GM21447 (cell line): ENCODE measurements at regions not wholly inside any gene's neighbourhood (a gene's known extent, or its start where the extent isn't known, plus 50 kb on each side); places are given as distances from the start of the nearest gene placed in this dataset.
"Not testable (repeated sequence)": the region's sequence is repeated elsewhere in the genome, so short reads cannot be mapped to it uniquely, and the experiment has no call there.

ENCODE experiments used
- ATAC-seq: cut with Tn5 transposase; IDR thresholded peaks from one replicate; pipeline ENCODE4 v1.9.1; 2021; ENCODE audit not compliant: unreplicated experiment

DNA sequence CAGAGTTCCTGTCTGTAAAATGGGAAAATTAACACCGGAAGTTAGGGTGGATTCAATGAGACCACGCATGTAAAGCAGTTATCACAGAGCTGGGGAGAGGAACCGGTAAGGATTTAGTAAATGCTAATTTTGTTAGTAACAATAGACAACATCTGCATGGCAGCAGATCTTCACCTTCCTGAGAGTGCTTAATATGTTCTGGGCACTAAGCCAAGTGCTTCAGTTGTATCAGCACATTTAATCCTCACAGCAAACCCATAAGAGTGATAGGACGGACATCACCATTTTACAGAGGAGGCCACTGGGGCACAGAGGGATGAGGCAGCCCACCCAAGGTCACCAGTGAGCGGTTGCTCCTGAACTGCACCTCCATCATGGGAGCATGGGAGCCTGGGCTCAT lies 189.4 kb downstream of the WNT5A start:
- no peak for ATAC-seq

DNA sequence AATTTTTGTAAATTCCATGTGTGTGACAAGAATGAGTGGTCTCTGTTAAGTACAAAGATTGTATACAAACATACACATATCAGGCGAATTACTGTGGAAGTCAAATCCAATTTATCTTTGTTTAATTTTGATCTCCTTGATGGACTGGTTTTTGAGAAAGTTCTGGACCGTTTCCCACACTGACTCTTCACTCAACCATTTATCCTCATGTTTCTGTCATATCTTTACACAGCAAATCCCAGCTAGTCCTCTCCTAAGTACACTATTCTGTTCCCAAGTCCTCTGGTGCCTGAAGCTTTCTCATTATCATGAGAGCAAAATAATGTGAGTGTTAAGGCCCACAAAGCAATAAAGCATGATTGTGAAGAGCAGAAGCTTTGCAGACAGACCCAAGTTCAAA lies 189.9 kb downstream of the WNT5A start:
- ATAC-seq = no peak

DNA sequence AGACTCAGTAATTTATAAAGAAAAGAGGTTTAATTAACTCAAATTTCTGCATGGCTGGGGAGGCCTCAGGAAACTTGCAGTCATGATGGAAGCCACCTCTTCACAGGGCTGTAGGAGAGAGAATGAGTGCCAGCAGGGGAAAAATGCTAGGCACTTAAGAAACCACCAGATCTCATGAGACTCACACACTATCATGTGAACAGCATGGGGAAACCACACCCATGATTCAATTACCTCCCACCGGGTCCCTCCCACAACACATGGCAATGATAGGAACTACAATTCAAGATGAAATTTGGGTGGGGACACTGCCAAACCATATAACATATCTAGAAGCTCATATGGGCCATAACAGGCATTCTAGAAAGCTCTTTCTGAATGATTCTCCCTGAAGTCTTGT lies 190.3 kb downstream of the WNT5A start:
- ATAC-seq = no peak

DNA sequence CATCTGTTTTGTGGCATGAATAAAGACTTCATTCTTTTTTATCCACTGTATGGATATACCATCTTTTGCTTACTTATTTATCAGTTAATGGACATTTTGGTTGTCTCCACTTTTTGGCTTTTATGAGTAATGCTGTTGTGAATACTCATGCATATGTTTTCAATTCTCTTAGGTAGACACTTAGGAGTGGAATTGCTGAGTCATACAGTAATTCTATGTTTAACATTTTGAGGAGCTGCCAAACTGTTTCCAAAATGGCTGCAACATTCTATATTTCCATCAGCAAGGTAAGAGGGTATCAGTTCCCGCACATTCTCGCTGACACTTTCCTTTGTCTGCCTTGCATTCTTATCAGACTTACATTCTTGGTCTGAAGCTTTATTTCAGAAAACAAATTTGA lies 191.1 kb downstream of the WNT5A start:
- no peak for ATAC-seq

DNA sequence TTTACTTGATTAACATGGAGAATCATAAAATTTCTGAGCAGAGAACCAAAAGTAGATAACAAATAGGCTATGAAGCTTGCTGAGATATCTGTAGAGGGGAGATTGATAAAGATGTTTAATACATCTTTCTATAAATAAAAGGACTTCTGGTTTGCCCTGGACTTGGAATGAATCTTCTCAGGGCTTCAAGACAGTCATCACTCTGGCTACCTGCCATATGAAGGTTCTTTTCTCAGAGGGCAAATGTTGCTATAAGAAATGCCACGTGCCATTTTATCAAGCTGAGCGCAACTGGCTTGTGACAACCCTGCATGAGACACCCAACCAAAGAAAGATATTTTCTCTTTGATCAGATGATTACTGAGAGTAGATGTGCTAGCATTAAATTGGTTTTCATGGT lies 192.5 kb downstream of the WNT5A start:
- no peak for ATAC-seq

DNA sequence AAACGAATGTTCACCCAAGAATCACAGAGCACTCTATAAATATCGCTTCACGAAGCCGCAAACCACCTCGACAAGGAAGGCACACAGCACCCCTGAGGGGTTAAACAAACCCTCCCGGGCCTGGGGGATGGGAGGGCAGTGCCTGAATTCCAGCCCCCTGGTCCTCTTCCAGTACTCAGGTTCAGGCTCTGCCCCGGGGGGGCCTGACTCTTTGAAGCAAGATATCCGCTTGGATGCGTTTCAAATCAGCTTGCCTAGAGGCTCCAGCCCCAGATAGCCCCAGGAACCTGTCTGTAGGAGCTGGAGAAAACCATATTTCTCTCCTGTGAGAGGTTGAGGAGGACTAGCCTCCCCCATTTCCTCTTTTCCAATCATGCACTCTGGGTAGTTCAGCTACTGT lies 194.7 kb downstream of the WNT5A start:
- no peak for ATAC-seq

DNA sequence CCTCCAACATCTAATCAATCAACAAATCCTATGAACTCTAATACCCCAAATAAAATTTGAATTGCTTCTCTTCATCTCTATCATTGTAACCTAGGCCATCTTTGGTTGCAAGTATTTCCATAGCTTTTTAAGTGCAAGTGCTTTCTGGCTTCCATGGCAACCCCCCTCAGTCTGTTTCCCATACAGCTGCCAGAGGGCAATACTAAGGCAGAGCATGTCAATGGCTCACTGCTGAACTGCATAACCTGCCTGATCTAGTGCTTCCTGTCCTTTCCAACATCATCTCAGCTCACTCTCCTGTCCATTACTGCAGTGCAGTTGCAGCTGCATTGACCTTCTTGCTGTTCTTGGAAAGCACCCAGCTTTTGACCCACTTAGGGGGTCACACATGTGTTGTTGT lies 198.4 kb downstream of the WNT5A start:
- no peak for ATAC-seq

DNA sequence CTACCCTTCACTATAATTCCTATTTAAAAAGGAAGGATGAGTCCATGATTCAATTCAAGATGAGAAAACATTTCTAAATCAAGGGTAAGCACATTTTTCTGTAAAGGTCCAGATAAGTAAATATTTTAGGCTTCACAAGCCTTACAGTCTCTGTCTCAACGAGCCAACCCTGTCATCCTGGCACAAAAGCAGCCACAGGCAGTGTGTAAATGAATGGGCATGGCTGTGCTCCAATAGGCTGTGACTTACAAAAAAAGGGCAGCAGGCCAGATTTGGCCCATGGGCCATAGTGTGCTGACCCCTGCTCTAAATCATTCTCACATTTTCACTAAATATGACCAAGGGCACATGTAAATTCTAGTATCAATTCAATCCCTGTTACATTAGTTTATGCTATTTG lies 200.4 kb downstream of the WNT5A start:
- ATAC-seq = no peak

DNA sequence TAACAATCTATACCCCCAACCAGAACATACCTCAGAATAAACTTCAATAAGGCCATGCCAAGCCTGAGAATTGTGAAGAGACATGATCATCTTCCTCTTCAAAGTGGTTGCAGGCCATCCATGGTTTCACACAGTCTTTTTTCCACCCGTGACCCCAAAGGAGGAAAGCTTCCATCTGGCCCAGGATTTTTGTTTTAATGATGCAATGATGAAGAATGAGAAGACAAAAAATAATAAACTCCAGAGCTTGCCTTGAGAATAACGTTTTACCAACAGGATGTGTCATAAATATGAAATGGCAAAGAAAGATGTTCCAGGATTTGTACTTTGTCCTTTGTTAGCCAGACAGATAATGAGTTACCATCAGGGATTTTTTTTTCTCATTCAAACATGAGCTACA lies 201.9 kb downstream of the WNT5A start:
- ATAC-seq = no peak

DNA sequence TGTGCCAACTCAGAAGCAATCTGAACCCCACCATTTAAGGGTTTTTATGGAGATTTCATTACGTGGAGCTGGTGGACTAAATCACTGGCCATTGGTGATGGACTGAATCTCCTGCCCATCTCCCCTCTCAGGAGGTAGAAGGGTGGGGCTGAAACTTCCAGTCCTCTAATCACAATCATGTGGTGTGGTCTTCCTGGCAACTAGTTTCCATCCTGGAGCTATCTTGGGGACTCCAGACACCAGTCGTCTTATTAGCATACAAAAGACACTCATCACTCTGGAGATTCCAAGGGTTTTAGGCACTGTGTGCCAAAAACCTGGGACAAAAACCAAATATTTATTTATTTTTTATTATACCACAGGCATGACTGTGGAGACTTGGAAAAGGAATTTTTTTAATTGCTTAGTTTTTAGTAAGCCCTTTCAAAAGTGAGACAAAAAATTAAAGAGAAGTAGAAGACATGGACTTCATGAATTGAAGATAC lies 203.6 kb downstream of the WNT5A start:
- no peak for ATAC-seq

DNA sequence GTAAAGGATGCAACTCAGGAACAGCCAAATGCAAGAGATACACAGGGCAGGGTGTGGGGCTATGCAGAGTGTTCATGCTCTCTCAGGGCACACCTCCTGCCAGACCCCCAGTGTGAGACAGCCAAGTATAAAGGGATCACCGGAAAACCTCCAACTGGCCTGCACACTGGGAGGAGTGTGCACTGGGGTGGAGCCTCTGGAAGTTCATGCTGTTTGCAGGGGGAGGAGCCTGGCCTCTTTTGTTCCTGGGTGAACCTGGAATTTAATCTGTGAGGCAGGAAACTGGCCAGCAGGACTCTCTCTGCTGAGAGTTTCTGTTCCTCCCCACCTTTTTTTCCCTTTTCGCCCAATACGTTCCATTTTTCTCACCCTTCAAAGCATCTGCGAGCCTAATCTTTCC lies 204.1 kb downstream of the WNT5A start:
- ATAC-seq = no peak

DNA sequence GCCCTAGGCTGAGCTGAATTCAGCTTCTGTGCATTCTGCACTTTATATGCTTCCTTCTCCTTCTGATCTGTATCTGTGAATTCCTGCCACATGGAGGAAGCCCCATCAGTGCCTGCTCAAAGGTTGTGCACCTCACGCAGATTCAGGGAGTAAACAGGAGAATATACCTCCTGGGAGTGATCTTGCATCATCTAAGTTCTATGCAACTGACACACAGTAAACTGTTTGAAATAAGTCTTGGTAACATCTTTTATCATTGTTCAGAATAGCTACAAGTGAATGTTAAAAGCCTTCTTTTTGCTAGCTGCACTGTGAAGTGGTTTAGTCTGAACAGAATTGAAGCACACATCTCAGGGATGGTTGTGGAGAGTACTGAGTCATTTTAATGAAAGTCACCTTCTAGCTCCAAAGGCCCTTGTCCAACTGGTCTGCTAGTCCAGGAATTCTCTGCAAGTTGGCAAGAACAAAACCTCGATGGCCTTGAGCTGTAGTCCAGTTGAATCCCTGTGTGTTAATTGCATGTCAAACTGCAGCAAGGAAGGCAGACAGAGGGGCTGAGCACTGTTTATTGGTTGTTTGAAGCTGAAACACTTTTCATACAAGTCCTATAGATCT lies 215.0 kb downstream of the WNT5A start:
- ATAC-seq = no peak

DNA sequence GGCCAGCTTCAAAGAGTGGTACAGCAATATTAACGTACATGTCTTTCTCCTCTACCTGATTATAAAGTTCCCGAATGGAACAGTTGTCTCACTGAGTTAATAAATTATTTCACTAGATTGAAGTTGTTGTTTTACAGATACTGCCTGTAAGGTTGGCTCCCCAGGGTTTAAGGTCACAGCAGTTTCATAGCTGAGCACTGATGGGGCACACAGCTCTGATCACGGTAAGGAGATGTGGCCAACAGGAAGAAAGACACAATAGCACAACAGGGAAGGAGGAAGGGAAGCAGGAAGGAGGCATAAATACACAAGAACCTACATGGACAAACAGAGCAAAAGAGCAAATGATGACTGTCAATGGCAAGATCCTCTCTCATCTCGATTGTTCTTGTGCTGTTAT lies 215.6 kb downstream of the WNT5A start:
- ATAC-seq = no peak

DNA sequence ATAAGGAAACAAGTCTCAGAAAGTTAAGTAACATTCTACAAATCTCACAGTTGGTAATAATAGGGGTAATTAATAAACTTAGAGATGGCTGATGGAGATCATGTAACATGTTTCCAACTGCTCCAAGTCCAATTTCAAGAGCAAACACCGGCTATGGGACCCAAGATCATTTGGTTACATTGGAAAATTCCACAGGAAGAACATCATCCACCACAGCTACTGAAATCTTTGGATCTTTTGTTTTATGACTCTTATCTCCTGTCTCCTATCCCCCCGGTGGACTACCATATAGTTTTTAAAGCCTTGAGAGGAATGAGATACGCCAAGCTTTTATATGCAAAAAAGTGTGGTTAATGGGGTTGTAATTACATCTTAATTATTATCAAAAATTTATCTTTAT lies 216.1 kb downstream of the WNT5A start:
- ATAC-seq = no peak

DNA sequence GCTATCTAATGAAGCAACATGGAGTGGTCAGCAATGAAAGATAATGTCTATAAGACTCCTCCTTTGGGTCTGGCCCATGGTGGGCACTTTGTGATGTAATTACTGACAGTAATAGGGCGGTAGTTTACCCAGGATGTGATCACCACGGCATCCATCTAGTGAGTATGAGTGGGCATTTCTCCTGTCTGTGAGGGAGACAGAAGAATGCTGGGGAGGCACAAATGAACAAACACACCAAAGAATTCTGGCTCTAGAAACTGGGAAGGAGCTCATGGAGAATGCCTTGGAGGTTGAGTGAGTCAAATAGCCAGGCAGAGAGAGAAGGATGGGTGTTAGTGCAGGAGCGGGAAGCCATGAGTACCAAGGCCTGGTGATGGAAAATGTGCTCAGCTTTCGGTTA lies 217.5 kb downstream of the WNT5A start:
- no peak for ATAC-seq

DNA sequence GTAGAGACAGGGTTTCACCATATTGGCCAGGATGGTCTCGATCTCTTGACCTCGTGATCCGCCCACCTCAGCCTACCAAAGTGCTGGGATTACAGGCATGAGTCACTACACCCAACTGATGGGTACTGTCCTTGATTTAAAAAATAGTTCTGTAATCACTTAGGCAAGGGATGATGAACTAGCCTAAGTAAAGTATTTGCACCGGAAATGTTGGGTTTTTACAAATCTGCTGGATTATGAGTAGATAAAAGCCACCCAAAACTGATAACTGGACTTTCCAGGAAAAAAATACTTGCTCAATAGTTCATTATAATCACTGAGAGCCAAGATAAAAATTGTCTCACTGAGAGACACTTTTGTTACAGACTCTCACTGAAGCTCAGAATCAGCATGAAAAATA lies 218.0 kb downstream of the WNT5A start:
- ATAC-seq = no peak

DNA sequence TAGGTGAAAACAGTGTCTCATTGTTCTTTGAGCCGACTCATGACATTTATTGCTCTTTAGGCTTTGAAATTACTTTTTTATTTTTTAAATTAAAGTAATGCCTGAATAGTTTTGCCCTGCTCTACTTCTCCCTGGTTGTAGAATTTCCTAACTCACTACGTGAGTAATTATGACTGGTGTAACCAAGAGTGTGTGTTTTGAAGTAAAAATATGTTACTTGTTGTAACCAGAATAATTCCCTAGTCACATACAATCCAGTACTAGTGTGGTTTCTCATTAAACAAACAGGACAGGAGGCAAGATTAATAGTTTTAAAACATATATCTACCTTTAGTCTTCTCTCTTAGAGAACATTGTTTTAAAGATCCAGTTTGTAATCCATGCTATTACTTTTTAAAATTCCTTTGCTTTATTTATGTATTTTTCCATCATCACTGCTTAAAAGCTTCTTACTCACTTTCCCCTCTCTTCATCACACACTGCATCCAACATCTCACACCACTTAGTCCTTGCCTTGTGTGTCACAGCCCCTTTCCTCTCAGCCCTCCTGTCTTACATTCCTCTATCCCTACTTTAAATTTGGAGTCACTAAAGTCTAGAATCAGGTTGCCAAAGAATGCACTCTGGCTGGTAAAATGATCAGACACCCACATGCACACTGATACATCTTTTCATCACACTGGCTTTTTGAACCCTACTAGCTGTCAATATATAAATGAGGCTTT lies 219.7 kb downstream of the WNT5A start:
- ATAC-seq = no peak

DNA sequence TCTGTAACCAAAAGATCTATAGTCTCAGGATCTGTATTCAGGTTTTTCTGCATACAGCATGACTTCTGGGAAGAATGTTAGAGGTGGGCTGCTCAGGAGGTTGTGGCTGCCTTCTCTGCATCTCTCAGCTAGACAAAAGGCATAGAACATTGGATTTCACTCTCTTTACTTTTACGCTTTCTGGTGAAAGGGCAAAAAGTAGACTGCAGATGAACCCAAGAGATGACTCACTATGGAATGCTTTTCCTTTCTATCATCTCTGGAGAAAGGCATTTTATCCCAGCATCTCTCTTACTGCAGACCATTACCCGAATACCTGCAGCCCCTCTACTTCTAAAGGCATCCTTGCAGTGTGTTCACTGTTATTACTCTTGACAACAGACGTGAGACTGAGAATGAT lies 222.2 kb downstream of the WNT5A start:
- no peak for ATAC-seq

DNA sequence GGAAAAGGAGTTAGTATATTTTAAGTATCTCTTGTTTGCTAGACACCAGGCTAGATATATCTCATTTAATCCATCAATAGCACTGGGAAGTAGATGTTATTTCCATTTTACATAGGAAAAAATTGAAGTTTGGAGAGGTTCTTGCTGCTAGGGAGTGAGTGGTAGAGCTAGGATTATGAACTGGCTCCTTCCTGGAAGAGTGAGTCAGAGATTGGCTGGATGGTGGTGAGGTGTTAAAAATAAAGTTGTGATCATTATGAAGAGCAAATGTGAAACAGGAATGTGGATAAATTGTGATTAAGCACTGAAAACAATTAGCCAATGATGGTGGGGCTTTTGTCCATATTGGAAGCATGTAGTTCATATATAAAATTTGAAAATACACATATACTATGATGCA lies 234.2 kb downstream of the WNT5A start:
- no peak for ATAC-seq

DNA sequence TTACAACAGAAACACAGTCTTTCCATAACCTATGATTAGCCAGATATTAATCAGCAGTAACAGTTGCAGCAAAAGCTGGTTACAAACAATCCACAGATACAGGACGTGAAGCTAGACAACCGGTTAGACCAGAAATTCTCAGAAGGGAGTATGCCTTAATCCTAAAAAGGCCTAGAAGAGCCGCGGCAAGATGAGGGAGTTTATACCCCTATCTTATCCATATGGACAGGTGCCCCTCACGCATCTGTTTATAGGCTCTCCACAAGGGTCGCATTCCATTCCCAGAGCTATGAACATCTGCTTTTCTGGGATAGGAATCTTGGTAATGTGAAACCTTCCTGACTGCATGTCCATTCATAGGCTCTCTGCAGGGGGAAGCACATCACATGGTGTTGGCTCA lies 237.9 kb downstream of the WNT5A start:
- not testable (repeated sequence) for ATAC-seq

DNA sequence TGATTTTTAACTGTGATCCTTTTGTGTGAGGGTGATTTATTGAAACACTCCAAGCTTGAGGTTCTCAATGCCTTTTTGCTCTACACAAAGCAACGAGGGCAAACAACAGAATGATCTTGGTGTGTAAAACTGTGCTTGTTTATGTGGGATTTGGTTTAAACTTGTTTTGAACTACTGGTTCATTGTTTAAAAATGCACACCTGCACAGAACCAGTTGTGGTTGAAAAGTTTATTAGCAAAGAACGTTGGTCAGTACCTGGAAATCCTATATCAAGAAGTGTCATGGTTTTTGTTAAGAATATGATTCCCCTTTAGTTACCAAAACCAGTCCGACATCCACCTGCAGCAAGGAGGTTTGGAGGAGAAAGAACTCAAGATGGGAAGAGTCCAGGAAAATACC lies 239.4 kb downstream of the WNT5A start:
- no peak for ATAC-seq

DNA sequence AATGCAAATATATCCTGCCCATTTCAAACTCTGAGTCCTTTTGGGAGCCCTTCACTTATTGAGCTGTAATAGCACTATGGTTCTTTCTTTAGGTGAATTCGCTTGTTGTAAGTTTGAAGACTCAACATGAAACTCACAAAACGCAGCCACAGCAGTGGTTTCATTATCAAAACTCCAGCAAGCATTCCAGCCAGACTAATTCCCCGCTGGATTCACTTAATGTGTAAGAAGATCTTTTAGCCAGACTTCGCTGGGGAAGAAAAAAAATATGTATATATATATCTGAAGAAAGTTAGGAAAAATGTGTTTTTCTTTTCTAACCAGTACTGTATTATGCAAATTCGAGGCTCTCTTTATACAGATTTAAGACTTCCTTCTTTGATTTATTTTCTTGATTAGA lies 241.1 kb downstream of the WNT5A start:
- ATAC-seq = no peak

DNA sequence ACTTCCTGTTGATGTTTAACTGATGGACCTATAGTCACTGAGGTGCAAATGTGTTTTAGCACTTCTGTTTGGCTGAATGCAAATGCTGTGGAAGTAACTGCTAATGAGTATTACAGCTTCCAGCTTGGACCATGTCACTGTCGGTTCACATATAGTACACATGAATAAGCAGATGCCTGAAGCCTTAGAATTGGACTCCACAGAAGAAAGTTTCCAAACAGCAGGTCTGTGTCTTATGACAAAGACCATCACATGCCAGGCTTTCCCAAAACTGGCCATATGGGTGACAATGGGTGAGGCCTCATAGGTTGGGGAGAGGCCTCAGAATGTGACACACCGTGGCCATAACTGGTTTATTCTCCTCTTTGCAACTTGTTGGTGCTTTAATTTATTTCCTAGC lies 241.8 kb downstream of the WNT5A start:
- ATAC-seq = no peak
